NCI-H446 (cell line): ENCODE measurements at regions not wholly inside any gene's neighbourhood (a gene's known extent, or its start where the extent isn't known, plus 50 kb on each side); places are given as distances from the start of the nearest gene placed in this dataset.

ENCODE experiments used
- DNase-seq, 2 experiments: peaks; one replicate each; lab custom pipeline; 2025; lab: John Stamatoyannopoulos, UW

DNA sequence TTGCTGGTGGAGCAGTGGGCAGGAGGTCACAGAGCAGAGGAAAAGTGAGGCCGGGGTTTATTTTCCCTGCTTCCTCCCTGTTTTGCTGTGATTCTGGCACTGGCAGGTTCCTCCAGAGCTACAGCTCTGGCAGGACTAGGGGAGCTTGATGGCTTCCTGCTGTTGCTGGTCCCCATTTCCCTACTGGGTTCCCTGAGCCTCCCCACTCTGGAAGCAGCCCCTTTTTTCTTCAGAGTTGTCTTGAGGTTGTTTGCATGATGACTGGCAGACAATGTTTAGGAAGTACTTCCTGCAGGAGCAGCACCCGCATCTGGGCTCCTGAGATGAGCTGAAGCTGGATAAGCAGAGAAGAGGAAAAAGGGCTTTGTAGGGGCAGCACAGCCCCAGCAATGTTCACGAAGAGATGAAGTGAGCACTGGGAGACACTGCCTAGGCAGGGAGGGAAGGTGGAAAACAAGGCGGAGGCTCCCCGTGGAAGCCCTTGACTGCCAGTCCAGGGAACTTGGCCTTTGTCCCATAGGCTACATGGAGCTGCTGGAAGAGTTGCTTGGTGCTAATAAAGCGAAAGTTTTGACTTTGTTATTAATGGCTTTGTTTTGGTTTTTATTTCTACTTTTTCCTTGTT is 126.9 kb downstream of the SLC38A6 start:
- DNase-seq, result no peak

DNA sequence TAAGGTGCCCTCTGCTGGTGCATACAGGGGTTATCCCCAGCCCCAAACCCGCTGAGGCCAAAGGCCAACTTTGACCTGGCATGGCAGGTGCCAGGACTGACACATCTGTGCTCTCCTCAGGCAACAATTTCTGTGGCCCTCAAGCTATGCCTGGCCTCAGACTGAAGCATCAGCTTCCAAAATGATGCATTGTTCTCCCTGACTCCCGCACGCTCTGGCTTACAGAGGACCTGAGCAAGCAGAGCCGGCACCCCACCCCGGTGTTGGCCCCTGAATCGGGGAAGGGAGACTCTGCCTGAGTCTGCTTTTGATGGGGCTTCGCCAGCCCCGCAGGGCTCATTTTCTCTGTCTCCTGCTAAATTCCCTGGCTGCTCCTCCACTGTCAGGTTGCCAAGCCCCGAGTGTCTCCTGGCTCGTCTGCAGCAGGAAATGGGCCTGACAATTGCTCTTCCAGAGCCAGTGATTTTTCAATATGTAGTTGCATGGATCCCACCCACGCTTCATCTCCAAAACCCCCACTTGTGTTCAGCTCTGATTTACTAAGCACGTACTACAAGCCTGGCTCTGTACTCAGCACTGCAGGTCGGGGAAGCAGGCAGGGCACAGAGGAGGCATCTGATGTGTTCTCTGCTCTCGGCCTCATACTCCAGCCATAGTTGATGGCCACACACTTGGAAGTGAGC is 126.1 kb downstream of the SLC38A6 start:
- DNase-seq, result peak in 1 of 2 experiments; percentile 54

DNA sequence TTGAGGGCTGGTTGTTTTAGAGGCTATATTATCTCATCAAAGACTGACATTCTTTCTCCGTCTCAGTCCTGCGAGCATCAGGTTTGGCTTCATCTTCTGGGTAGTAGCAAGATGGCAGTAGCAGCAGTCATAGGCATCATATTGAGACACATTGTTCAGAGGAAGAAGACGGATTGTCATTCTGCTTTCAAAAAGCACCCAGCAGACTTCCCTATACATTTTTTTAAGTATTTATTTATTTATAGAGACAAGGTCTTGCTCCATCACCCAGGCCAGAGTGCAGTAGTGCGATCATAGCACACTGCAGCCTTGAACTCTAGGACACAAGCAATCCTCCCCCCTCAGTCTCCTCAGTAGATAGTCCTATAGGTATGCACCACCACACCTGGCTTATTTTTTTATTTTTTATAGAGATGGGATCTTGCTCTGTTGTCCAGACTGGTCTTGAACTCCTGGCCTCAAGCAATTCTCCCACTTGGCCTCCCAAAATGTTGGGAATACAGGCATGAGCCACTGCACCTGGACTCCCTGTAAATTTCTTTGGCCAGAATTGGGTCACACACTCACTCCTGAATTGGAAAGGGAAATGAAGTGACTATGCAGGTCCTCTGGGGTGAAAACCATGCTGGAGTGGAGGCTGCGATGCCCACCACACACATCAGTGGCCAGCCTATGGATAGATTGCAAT is 125.4 kb downstream of the SLC38A6 start:
- no peak for DNase-seq

DNA sequence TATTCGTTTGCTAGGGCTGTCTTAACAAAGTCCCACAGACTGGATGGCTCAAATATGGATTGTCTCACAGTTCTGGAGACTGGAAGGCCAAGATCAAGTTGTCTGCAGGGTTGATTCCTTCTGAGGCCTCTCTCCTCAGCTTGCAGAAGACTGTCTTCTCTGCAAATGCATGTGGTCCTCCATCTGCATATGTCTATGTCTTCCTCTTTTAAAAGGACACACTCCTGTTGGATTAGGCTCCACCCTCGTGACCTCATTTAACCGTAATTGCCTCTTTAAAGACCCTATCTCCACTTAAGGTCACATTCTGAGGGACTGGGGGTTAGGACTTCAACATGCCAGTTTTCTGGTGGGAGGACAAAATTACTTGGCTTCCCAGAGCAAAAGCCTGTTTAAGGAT is 123.3 kb downstream of the SLC38A6 start:
- no peak for DNase-seq

DNA sequence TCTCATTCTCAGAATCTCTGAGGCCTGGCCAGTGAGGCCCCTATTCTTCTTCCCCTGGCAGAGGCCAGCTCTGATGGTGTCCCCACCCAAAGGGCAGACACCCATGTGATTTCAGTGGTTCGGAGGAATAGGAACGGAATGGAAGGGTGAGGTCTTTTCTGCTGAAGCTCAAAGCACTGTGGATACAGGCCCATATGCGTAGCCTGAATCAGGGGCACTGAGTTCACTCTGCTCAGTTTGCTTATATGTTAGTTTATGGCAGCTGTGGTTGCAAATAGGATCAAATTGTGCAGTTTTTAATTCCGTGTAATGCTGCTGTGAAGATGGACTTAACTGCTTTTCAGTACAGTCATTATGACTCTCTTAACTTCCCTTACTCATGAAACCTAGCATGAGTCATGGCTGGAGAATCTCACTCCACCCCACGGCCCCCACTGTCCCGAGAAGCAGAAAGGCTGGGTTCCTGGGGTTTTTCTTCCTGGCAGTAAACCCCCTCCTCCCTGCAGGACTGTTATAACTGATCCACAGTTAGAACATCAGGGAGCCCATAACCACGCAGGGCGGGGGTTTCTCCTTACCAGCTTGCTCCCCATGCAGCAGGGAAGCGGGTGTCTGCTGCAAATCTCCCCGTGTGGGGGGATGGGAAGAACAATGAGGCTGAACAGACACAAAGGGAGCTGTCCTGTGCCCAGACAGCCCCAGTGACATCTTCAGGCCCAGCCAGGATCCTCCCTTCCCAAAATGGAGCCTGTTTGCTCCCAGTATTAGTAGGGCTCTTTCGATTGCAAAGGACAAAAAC is 122.7 kb downstream of the SLC38A6 start:
- DNase-seq, result no peak

DNA sequence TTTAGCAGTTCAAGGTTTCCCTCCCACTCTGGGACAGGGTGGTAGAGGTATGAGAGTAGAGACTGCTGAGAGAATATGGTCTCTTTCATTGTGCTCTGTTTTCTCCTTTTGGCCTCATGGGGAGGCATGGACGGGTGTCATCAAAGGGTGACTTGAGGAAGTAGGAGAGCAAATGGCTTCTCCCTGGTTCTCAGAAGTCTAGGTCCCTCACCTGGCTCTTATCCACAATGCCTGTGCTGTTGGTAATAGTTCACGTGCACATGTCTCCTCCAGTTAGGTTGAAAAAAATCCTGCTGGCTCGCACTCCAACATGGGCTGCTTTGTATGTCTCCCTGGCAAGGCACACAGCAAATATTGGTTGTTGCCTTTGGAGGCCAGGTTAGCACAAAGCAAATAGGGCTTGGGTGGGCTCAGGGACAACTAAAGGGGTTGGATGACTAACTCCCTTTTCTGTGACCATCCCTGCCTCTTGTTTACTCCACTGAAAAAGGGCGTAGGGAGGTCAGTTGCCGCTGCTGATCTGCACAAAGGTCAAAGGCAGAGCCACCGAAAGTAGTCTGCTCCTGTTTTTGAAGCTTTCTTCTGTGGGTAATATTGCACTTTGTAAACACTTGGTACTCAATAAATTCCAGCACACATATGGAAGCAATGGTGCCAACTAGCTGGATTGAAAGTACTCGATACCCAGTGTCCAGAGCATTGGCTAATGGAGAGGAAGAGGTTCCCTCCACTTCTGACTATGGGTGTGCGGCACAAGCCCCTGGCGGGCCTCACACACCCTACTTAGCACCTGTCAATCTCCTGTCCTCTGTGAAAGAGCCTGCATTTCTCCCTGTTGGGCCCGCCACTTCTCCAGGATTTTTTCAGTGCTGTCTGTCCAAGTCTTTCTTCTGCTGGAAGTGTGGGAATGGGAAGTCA is 121.8 kb downstream of the SLC38A6 start:
- DNase-seq, result no peak
